H9 (cell line): ENCODE measurements at regions not wholly inside any gene's neighbourhood (a gene's known extent, or its start where the extent isn't known, plus 50 kb on each side); places are given as distances from the start of the nearest gene placed in this dataset.

Experiments used
- DNase-seq: peaks from one replicate; pipeline ENCODE4 v3.0.0-alpha.2; 2017
- H2AFZ ChIP-seq: one replicate; pipeline ENCODE4 v1.6.1; 2013; ENCODE audit warnings: mild to moderate bottlenecking, low read length, control low read depth, moderate library complexity
- H2AK5ac ChIP-seq: 2 replicates; pipeline ENCODE4 v1.6.1; 2013; ENCODE audit warnings: low read length, control low read depth, mixed read lengths; ENCODE audit not compliant: insufficient read length
- H2BK120ac ChIP-seq: one replicate; pipeline ENCODE4 v1.6.1; 2013; ENCODE audit warnings: low read depth, mild to moderate bottlenecking, low read length, control low read depth, inconsistent platforms; ENCODE audit not compliant: poor library complexity, severe bottlenecking
- H2BK12ac ChIP-seq: 2 replicates; pipeline ENCODE4 v1.6.1; 2013; ENCODE audit warnings: low read length, control low read depth, mixed read lengths, low read depth; ENCODE audit not compliant: insufficient read length
- H2BK15ac ChIP-seq: 2 replicates; pipeline ENCODE4 v1.6.1; 2013; ENCODE audit warnings: low read depth, low read length, control low read depth
- H2BK20ac ChIP-seq: one replicate; pipeline ENCODE4 v1.6.1; 2013; ENCODE audit warnings: low read depth, mild to moderate bottlenecking, low read length, control low read depth, inconsistent platforms; ENCODE audit not compliant: poor library complexity, severe bottlenecking
- H2BK5ac ChIP-seq: 2 replicates; pipeline ENCODE4 v1.6.1; 2013; ENCODE audit warnings: low read length, control low read depth, mixed read lengths; ENCODE audit not compliant: insufficient read length
- H3K14ac ChIP-seq: 2 replicates; pipeline ENCODE4 v1.6.1; 2013; ENCODE audit warnings: low read length, control low read depth; ENCODE audit not compliant: insufficient read depth
- H3K18ac ChIP-seq: 2 replicates; pipeline ENCODE4 v1.6.1; 2013; ENCODE audit warnings: low read depth, mild to moderate bottlenecking, mixed read lengths, low read length, control low read depth; ENCODE audit not compliant: insufficient read length
- H3K23ac ChIP-seq: 2 replicates; pipeline ENCODE4 v1.6.1; 2013; ENCODE audit warnings: low read length, control low read depth, mixed read lengths, low read depth; ENCODE audit not compliant: insufficient read length
- H3K23me2 ChIP-seq: 2 replicates; pipeline ENCODE4 v1.6.1; 2013; ENCODE audit warnings: low read depth, mild to moderate bottlenecking, mixed read lengths, low read length, control low read depth; ENCODE audit not compliant: insufficient read length, poor library complexity, severe bottlenecking
- H3K27ac ChIP-seq: 2 replicates; pipeline ENCODE4 v1.5.1; 2013; ENCODE audit warnings: low read length, control low read depth, mixed read lengths, low read depth; ENCODE audit not compliant: insufficient read length
- H3K27me3 ChIP-seq: 2 replicates; pipeline ENCODE4 v1.6.1; 2013; ENCODE audit warnings: low read length, control low read depth, inconsistent platforms; ENCODE audit not compliant: insufficient read depth
- H3K4ac ChIP-seq: 2 replicates; pipeline ENCODE4 v1.6.1; 2013; ENCODE audit warnings: low read depth, mild to moderate bottlenecking, control low read depth, inconsistent platforms, low read length, moderate library complexity
- H3K4me1 ChIP-seq: 2 replicates; pipeline ENCODE4 v1.6.1; 2013; ENCODE audit warnings: low read length, control low read depth, inconsistent platforms; ENCODE audit not compliant: insufficient read depth
- H3K4me2 ChIP-seq: 2 replicates; pipeline ENCODE4 v1.6.1; 2013; ENCODE audit warnings: low read length, control low read depth, mixed read lengths; ENCODE audit not compliant: insufficient read length, insufficient read depth
- H3K56ac ChIP-seq: 2 replicates; pipeline ENCODE4 v1.6.1; 2013; ENCODE audit warnings: low read depth, mild to moderate bottlenecking, mixed read lengths, low read length, control low read depth; ENCODE audit not compliant: insufficient read length
- H3K79me1 ChIP-seq: 2 replicates; pipeline ENCODE4 v1.6.1; 2013; ENCODE audit warnings: low read depth, mild to moderate bottlenecking, moderate library complexity, low read length, control low read depth, inconsistent platforms; ENCODE audit not compliant: insufficient read depth, poor library complexity, severe bottlenecking
- H3K79me2 ChIP-seq: 2 replicates; pipeline ENCODE4 v1.6.1; 2013; ENCODE audit warnings: low read length, control low read depth, inconsistent platforms; ENCODE audit not compliant: insufficient read depth
- H3K9ac ChIP-seq: 2 replicates; pipeline ENCODE4 v1.6.1; 2013; ENCODE audit warnings: low read length, control low read depth, mixed read lengths; ENCODE audit not compliant: insufficient read length; ENCODE audit errors: extremely low read depth
- H3K9me3 ChIP-seq: one replicate; pipeline ENCODE4 v1.6.1; 2013; ENCODE audit warnings: low read depth, low read length, inconsistent platforms; ENCODE audit not compliant: control insufficient read depth
- H3T11ph ChIP-seq: one replicate; pipeline ENCODE4 v1.6.1; 2013; ENCODE audit warnings: mild to moderate bottlenecking, low read length, control low read depth, inconsistent platforms
- H4K20me1 ChIP-seq: one replicate; pipeline ENCODE4 v1.6.1; 2013; ENCODE audit not compliant: control insufficient read depth, insufficient read length, insufficient read depth
- H4K5ac ChIP-seq: 2 replicates; pipeline ENCODE4 v1.6.1; 2013; ENCODE audit warnings: low read depth, mild to moderate bottlenecking, mixed read lengths, low read length, control low read depth; ENCODE audit not compliant: insufficient read length
- H4K8ac ChIP-seq: replicated peaks from 2 replicates; pipeline ENCODE4 v1.6.1; 2013; ENCODE audit warnings: low read length, control low read depth, mixed read lengths, low read depth; ENCODE audit not compliant: insufficient read length
- H4K91ac ChIP-seq: 2 replicates; pipeline ENCODE4 v1.6.1; 2013; ENCODE audit warnings: low read depth, mild to moderate bottlenecking, moderate library complexity, mixed read lengths, low read length, control low read depth; ENCODE audit not compliant: insufficient read length
- H3K27ac Mint-ChIP-seq, 3 experiments: 2 replicates in 2 of 3; 3 replicates in 1 of 3; pipeline ENCODE4 v1.8.0; 2020 to 2021; ENCODE audit warnings: mixed read lengths in 3 of 3, mild to moderate bottlenecking in 1 of 3, moderate library complexity in 1 of 3
- H3K27me3 Mint-ChIP-seq: 2 replicates; pipeline ENCODE4 v1.8.0; 2021; ENCODE audit warnings: low read depth, mild to moderate bottlenecking, moderate library complexity, mixed read lengths
- H3K36me3 Mint-ChIP-seq, 3 experiments: 2 replicates in 2 of 3; 3 replicates in 1 of 3; pipeline ENCODE4 v1.8.0; 2020 to 2021; ENCODE audit warnings: low read depth in 3 of 3, mixed read lengths in 3 of 3; ENCODE audit not compliant: insufficient read depth in 1 of 3
- H3K4me1 Mint-ChIP-seq, 2 experiments: 2 replicates each; pipeline ENCODE4 v1.8.0; 2020; ENCODE audit warnings: mixed read lengths in 2 of 2
- H3K4me3 Mint-ChIP-seq, 2 experiments: 2 replicates in 1 of 2; 3 replicates in 1 of 2; pipeline ENCODE4 v1.8.0; 2020 to 2021; ENCODE audit warnings: mild to moderate bottlenecking in 2 of 2, mixed read lengths in 2 of 2, moderate library complexity in 1 of 2
- H3K9me3 Mint-ChIP-seq, 2 experiments: 2 replicates in 1 of 2; 3 replicates in 1 of 2; pipeline ENCODE4 v1.8.0; 2020; ENCODE audit warnings: mild to moderate bottlenecking in 2 of 2, mixed read lengths in 2 of 2, moderate library complexity in 1 of 2
- WGBS: extraction: QIAGEN DNeasy Blood & Tissue Kit; methylation state at CpG from one replicate; pipeline ENCODE4 v1.1.7; 2013; ENCODE audit warnings: missing lambda C conversion rate, low lambda C conversion rate, mixed read lengths; ENCODE audit not compliant: insufficient read length; ENCODE audit errors: extremely low coverage; 5-methylcytosine and 5-hydroxymethylcytosine counted together
- TF ChIP-seq, protein P1 (sequence below): fragments of 200-600 bp; sonication (generic); conservative IDR thresholded peaks from 3 replicates; pipeline ENCODE4 v1.8.0; 2021; ENCODE audit warnings: antibody characterized with exemption, mild to moderate bottlenecking

DNA sequence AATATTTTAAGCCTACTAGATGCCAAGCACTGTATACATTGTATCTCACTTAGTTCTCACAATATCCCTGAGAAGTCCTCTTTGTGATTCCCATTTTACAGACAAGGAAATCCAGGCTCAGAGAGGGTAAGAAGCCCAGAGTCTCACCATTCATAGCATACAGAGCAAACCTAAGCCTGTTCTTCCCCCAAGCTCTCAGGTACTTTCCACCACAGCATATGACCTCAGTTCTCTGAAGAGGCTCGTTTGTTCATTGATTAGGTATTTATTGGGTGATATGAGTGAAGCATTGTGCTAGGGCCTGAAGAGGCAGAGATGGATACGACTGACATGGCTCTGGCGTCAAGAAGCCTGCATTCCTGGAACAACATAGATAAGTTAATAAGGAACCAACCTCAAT is 310.9 kb upstream of the UMPS start:
- H3K23ac ChIP-seq: no peak overlapping the region
- H3K56ac ChIP-seq: no peak overlapping the region
- H3K9me3 Mint-ChIP-seq: no peaks in the 10 kb centered on the region

More for the DNA sequence above, 310.9 kb upstream of the UMPS start:
- Histone ChIP-seq H2BK15ac (no peak overlapping the region), H3T11ph (no peak overlapping the region), H3K27ac (no peak overlapping the region), H3K79me1 (no peaks in the 10 kb centered on the region), H4K5ac (no peak overlapping the region), H3K4me1 (no peaks in the 10 kb centered on the region), H4K8ac (no peak overlapping the region), H3K23me2 (no peaks in the 10 kb centered on the region), H2BK5ac (no peak overlapping the region), H2AK5ac (no peak overlapping the region), H3K4ac (no peak overlapping the region), H2BK12ac (no peak overlapping the region), H2BK120ac (no peak overlapping the region), H3K14ac (no peak overlapping the region), H2BK20ac (no peak overlapping the region), H2AFZ (no peak overlapping the region), H3K9me3 (no peaks in the 10 kb centered on the region), H4K20me1 (no peaks in the 10 kb centered on the region), H4K91ac (no peak overlapping the region), H3K27me3 (no peaks in the 10 kb centered on the region), H3K18ac (no peak overlapping the region), H3K4me2 (no peak overlapping the region), H3K9ac (no peak overlapping the region), H3K79me2 (no peaks in the 10 kb centered on the region)
- TF ChIP-seq, protein P1, sequence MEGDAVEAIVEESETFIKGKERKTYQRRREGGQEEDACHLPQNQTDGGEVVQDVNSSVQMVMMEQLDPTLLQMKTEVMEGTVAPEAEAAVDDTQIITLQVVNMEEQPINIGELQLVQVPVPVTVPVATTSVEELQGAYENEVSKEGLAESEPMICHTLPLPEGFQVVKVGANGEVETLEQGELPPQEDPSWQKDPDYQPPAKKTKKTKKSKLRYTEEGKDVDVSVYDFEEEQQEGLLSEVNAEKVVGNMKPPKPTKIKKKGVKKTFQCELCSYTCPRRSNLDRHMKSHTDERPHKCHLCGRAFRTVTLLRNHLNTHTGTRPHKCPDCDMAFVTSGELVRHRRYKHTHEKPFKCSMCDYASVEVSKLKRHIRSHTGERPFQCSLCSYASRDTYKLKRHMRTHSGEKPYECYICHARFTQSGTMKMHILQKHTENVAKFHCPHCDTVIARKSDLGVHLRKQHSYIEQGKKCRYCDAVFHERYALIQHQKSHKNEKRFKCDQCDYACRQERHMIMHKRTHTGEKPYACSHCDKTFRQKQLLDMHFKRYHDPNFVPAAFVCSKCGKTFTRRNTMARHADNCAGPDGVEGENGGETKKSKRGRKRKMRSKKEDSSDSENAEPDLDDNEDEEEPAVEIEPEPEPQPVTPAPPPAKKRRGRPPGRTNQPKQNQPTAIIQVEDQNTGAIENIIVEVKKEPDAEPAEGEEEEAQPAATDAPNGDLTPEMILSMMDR: no peak
- no CpG with 5 or more reads among the region's 3 CpGs for WGBS
- Mint-ChIP-seq H3K27me3 (no peaks in the 10 kb centered on the region; the same call in 1 of the 2 replicates), H3K27ac (no peak overlapping the region), H3K36me3 (no peaks in the 10 kb centered on the region), H3K4me1 (no peaks in the 10 kb centered on the region; a peak in 1 of 4 replicates), H3K4me3 (no peak overlapping the region)
- no peak for DNase-seq
